Endothelial cell of umbilical vein (primary cell): ENCODE measurements at regions not wholly inside any gene's neighbourhood (a gene's known extent, or its start where the extent isn't known, plus 50 kb on each side); places are given as distances from the start of the nearest gene placed in this dataset.

ENCODE experiments used
- BruUV-seq: library from RNA; stranded (reverse); fragments of 400-500 nt; replicated peaks from 2 replicates; lab custom pipeline; 2021; lab: Mats Ljungman, UMichigan
- CTCF ChIA-PET: fragments of 300-600, 350-600 bp; sonication (Branson Sonifier 250); formaldehyde crosslinking; loops from one replicate; lab custom pipeline; 2021; ENCODE audit warnings: antibody characterized with exemption, inconsistent platforms; lab: Charles Lee
- POLR2A ChIA-PET: fragments of 300-600, 350-600 bp; sonication (Branson Sonifier 250); formaldehyde crosslinking; loops from one replicate; lab custom pipeline; 2021; ENCODE audit warnings: antibody characterized with exemption, inconsistent platforms; lab: Charles Lee
- DNase-seq: peaks from one replicate; pipeline ENCODE4 v3.0.0-alpha.2; 2011; ENCODE audit warnings: low read depth, low spot score
- FAIRE-seq: peaks from 2 replicates; lab custom pipeline; 2011; peaks lifted over from hg19 to GRCh38; lab: Jason Lieb, UNC
- H2AFZ ChIP-seq: 2 replicates; pipeline ENCODE4 v1.6.0; 2012; ENCODE audit warnings: low read depth, low read length, control low read depth, inconsistent platforms
- H3K27ac ChIP-seq: 2 replicates; pipeline ENCODE4 v1.5.1; 2011; ENCODE audit warnings: low read depth, mild to moderate bottlenecking, control low read depth, low read length, moderate library complexity; ENCODE audit not compliant: insufficient read depth
- H3K27me3 ChIP-seq, 2 experiments: 2 replicates each; pipeline versions ENCODE4 v1.6.0 to v1.6.1; 2011; ENCODE audit warnings: low read length in 2 of 2, mixed read lengths in 1 of 2; ENCODE audit not compliant: control insufficient read depth in 2 of 2, insufficient read depth in 2 of 2
- H3K36me3 ChIP-seq, 2 experiments: 2 replicates in 1 of 2; 3 replicates in 1 of 2; pipeline ENCODE4 v1.5.1; 2011; ENCODE audit warnings: low read length in 2 of 2, mild to moderate bottlenecking in 1 of 2, moderate library complexity in 1 of 2; ENCODE audit not compliant: control insufficient read depth in 2 of 2, insufficient read depth in 2 of 2; ENCODE audit errors: extremely low read depth in 1 of 2
- H3K4me1 ChIP-seq: 3 replicates; pipeline ENCODE4 v1.5.1; 2011; ENCODE audit warnings: mild to moderate bottlenecking, low read length; ENCODE audit not compliant: control insufficient read depth, insufficient read depth; ENCODE audit errors: extremely low read depth
- H3K4me2 ChIP-seq: 2 replicates; pipeline ENCODE4 v1.6.1; 2011; ENCODE audit warnings: low read length, control low read depth, mixed read lengths; ENCODE audit not compliant: insufficient read depth
- H3K4me3 ChIP-seq, 3 experiments: fragments of 200-600 bp in 1 of 3; sonication (generic), shearing (Covaris generic) in 1 of 3; replicated peaks in 1 of 3; 2 replicates each; pipeline ENCODE4 v1.5.1; 2011 to 2016; ENCODE audit warnings: control low read depth in 3 of 3, low read length in 3 of 3, mild to moderate bottlenecking in 2 of 3, inconsistent platforms in 1 of 3, low read depth in 1 of 3, moderate library complexity in 1 of 3; ENCODE audit not compliant: insufficient read depth in 1 of 3
- H3K79me2 ChIP-seq: 2 replicates; pipeline ENCODE4 v1.6.0; 2012; ENCODE audit warnings: low read length, inconsistent platforms; ENCODE audit not compliant: control insufficient read depth, insufficient read depth
- H3K9ac ChIP-seq: replicated peaks from 2 replicates; pipeline ENCODE3; 2011; ENCODE audit warnings: low read length, control low read depth; ENCODE audit not compliant: insufficient read depth; ENCODE audit errors: extremely low read depth
- H3K9me1 ChIP-seq: replicated peaks from 3 replicates; pipeline ENCODE4 v1.6.0; 2011; ENCODE audit warnings: mild to moderate bottlenecking, low read length; ENCODE audit not compliant: control insufficient read depth, insufficient read depth; ENCODE audit errors: extremely low read depth
- H3K9me3 ChIP-seq: replicated peaks from 2 replicates; pipeline ENCODE4 v1.5.1; 2012; ENCODE audit warnings: low read length, inconsistent platforms; ENCODE audit not compliant: control insufficient read depth, insufficient read depth
- H4K20me1 ChIP-seq: replicated peaks from 2 replicates; pipeline ENCODE3; 2011; ENCODE audit warnings: mild to moderate bottlenecking, low read length; ENCODE audit not compliant: control insufficient read depth, insufficient read depth; ENCODE audit errors: extremely low read depth
- CTCF ChIP-seq, 2 donors: IDR thresholded peaks; 1 replicate in 1 of 2; 2 replicates in 1 of 2; pipeline ENCODE4 v1.5.1; 2011; ENCODE audit warnings: low read length in 2 of 2, mild to moderate bottlenecking in 2 of 2, moderate library complexity in 2 of 2, control low read depth in 1 of 2, inconsistent platforms in 1 of 2, low read depth in 1 of 2; ENCODE audit not compliant: insufficient read depth in 1 of 2; ENCODE audit errors: extremely low read depth in 1 of 2
- EZH2 ChIP-seq: IDR thresholded peaks from 2 replicates; pipeline ENCODE4 v1.6.1; 2012; ENCODE audit warnings: borderline replicate concordance, low read depth, mild to moderate bottlenecking, moderate library complexity, low read length, inconsistent platforms; ENCODE audit not compliant: severe bottlenecking
- FOS ChIP-seq: IDR thresholded peaks from 2 replicates; pipeline ENCODE4 v1.6.1; 2011; ENCODE audit warnings: mild to moderate bottlenecking, low read length, moderate library complexity, borderline replicate concordance; ENCODE audit not compliant: insufficient read depth
- GATA2 ChIP-seq: IDR thresholded peaks from 2 replicates; pipeline ENCODE4 v1.7.0; 2011; ENCODE audit warnings: low read depth, mild to moderate bottlenecking, moderate library complexity, mixed read lengths, low read length; ENCODE audit not compliant: insufficient read length, insufficient read depth
- JUN ChIP-seq: IDR thresholded peaks from 2 replicates; pipeline ENCODE4 v1.6.1; 2011; ENCODE audit warnings: borderline replicate concordance, low read depth; ENCODE audit not compliant: insufficient read length, insufficient read depth
- MAX ChIP-seq: IDR thresholded peaks from 2 replicates; pipeline ENCODE4 v1.6.1; 2011; ENCODE audit not compliant: insufficient read depth, insufficient read length
- MYC ChIP-seq: IDR thresholded peaks from one replicate; pipeline ENCODE4 v1.6.1; 2011; ENCODE audit warnings: mild to moderate bottlenecking, low read depth, low read length
- POLR2A ChIP-seq: IDR thresholded peaks from 2 replicates; pipeline ENCODE4 v1.6.1; 2012; ENCODE audit warnings: low read depth, mild to moderate bottlenecking, control low read depth, low read length
- POLR2AphosphoS5 ChIP-seq: IDR thresholded peaks from 2 replicates; pipeline ENCODE4 v1.6.1; 2012; ENCODE audit warnings: low read depth, mild to moderate bottlenecking, control low read depth, low read length, moderate library complexity; ENCODE audit not compliant: insufficient read depth
- dilution Hi-C: fragments of 300-500 bp; cut with MboI; formaldehyde crosslinking; loops from one replicate; pipeline ENCODE4 v1.15.0; 2019; ENCODE audit warnings: low sequenced_read_pairs; ENCODE audit not compliant: extremely low pct_ligation_motif_present
- intact Hi-C: fragments of 100-400 bp; cut with micrococcal nuclease; formaldehyde crosslinking; loops from one replicate; pipeline ENCODE4 v1.10.0; 2022

GRCh38 chr20:6559791-6560190 is 207.7 kb upstream of the BMP2 start:
- no TSS peak for BruUV-seq
- POLR2A ChIA-PET: no interaction called here
- DNase-seq (no peak), FAIRE-seq (no peak)
- CTCF ChIA-PET: interaction anchor here (1.1 to 1.2 kb wide), 2 partner anchors 18 to 23 kb away, joined by 3 read pairs; no protein-coding TSS in a partner anchor
- Histone ChIP-seq H3K4me1 (peaks cover 24% of the 10 kb centered on the region), H3K9me3 (no peaks in the 10 kb centered on the region), H3K36me3 (no peaks in the 10 kb centered on the region), H3K4me2 (no peak overlapping the region), H3K27me3 (no peaks in the 10 kb centered on the region), H2AFZ (no peak overlapping the region), H3K27ac (no peak overlapping the region), H3K9ac (no peak overlapping the region), H3K4me3 (no peak overlapping the region), H3K79me2 (no peaks in the 10 kb centered on the region), H4K20me1 (no peaks in the 10 kb centered on the region), H3K9me1 (no peaks in the 10 kb centered on the region)
- dilution Hi-C loops (no loop called here), intact Hi-C loops (no loop called here)
- TF ChIP-seq EZH2 (no peak), CTCF (IDR thresholded peaks at IDR 0.05; ENCODE audit: extremely low read depth in 1 of 2, insufficient read depth in 1 of 2, low read depth in 1 of 2, low read length in 2 of 2) (no peak), JUN (no peak), MAX (no peak), FOS (no peak), POLR2A (no peak), POLR2AphosphoS5 (no peak), GATA2 (no peak), MYC (no peak)
